Activated CD4-positive, CD25-positive, alpha-beta regulatory T cell treated with anti-CD3 and anti-CD28 coated beads, Interleukin-2, amount 50 U/mL, for 72 hours (primary cell): ENCODE measurements at regions not wholly inside any gene's neighbourhood (a gene's known extent, or its start where the extent isn't known, plus 50 kb on each side); places are given as distances from the start of the nearest gene placed in this dataset.

Experiments
- DNase-seq: peaks from one replicate; pipeline ENCODE4 v3.0.0; 2021

DNA sequence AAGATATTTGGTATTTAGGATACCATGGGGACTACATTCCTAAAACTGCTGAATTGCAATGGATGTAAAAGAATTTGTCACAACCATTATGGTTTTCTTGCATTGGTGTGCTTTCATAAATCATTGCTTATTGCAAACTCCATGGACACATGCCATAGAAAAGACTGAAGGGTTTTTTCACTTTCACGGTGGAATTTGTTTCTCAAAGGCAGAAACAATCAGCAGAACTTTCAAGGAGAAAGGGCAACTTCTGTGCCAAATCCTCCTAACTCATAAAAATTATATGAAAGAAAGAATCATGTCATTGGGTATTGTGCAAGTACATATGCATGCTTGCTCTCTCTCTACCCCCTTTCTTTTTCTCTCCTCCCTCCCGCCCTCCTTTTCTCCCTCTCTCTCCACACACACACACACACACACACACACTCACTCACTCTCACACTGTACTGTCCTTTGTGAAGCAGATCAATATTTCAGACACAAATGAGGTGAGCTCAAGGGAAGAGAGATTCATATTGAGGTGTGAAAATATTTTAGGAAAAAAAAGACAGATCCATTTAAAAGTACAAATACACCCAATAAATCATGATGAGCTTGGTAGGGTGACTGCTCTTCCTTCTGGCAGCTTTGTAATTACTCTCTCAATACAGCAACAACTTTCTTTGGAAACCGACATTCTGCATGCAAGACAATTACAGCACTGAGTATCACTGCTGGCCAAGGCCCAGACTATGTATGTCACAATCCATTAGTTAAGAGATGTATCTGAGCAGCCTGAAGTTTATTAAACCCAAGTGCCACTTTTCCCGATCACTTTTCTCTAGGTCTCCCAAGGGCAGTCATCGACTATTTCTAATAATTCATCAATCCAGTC lies 492.6 kb downstream of the TUSC7 start:
- DNase-seq: no peak

DNA sequence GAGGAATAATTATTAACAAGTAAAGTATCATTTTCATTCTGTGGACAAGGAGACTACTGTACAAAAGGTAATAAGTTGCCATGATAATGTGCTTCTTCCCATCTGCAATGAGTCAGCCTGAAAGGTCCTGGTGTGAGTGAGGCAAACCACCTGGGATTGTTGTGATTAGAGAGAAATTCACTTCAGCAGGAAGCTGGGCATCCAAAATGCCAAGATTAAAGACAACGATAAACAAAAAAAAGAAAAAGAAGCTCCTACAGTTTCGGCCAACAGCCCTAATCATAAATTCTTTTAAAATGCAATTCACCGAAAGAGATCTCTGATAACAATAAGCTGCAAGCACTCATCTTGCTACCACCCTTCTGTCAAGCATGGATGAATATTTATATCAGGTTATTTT lies 507.8 kb downstream of the TUSC7 start:
- DNase-seq: no peak

DNA sequence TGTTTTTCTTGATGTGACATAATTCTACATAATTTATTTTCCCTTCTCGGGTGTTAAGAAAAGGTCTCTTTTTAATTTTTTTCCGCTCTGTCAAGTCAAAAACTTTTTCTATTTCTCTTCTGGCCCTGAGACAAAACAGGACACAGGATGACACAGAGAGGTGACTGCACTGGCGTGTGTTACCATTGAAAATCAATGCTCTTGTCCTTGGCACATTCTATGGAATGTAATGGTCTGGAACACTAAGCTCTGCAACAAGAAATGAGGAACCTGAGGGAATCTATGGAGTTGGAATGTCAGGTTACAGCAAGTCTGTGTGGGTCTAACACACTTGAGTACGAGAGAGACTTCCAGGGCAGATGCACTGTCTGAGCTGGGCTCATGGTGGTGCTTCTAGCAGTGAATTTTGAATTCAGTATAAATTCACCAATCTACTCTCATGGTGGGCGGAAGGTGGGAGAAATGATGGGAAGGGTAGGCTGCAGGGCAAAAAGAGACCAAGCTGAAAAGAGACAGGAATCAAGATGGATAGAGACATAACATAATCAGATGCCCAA lies 508.3 kb downstream of the TUSC7 start:
- no peak for DNase-seq

DNA sequence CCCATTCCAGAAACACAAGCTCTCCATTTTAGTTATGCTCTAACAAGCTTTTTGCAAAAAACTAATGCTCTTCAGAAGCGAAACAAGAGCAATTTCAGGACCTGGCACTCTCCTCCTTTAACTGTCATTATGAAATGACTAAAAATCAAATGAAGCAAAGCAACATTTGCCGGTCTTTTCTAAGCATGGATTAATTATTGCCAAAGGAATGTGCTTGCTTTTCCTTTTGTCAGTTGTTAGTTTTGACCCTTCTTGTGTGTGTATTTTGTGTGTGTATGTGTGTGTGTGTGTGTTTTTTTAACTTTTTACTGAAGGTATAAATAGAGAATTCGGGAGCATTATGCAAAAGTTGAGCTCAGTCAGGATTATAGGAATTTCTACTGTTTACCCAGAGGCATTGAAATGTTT lies 509.1 kb downstream of the TUSC7 start:
- no peak for DNase-seq

DNA sequence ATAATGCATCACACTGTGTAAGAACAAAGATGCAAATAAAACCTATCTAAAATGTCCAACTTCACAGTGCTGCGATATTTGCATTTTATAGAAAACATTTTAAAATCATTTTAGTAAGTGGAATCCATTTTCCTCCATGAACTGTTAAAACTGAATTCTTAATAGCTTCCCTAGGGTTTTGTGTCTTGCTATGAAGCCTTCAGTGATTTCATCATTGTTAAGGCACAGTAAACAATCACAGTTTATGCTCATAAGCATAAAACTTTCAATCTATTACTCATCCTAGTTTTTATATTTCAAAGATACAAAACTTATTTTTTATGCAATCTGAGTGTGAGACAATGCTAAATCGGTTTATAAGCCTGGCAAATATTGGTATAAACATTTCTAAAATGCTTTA lies 509.7 kb downstream of the TUSC7 start:
- DNase-seq: no peak

DNA sequence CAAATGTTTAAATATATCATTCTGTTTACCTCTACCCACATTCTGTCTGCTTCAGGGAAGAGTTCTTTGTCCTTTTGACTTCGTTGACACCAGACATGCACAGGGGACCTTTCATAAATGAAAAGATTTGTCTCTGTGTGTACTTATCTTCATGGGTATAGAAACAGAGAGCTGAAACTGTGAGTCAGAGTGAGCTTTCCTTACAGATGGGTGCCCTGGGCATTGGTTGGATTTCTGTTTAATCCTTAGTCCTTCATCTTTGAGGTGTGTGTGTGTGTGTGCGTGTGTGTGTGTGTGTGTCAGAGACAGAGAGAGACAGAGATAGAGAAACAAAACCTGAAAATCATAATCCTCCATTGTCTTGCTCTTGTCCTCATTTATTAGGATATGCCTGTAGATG lies 517.4 kb downstream of the TUSC7 start:
- DNase-seq: no peak

DNA sequence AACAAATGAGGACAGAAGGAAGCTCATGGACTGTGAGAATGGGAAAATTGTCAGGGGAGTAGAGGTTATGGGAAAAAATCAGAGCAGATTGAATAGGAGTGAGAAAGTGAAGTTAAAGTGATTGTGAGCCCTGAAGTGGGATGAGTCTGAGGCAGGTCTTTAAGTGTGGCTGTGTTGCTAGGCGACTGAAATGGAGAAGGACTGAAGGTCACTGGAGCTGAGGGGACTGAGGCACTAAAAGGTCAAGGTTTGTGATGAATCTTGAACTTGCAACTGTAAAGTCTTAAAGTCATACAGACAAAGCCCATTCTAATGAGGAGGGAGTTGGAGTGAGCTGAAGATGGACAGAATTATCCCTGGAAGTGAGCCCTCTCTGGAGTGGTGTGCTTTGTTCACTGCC lies 518.9 kb downstream of the TUSC7 start:
- no peak for DNase-seq

DNA sequence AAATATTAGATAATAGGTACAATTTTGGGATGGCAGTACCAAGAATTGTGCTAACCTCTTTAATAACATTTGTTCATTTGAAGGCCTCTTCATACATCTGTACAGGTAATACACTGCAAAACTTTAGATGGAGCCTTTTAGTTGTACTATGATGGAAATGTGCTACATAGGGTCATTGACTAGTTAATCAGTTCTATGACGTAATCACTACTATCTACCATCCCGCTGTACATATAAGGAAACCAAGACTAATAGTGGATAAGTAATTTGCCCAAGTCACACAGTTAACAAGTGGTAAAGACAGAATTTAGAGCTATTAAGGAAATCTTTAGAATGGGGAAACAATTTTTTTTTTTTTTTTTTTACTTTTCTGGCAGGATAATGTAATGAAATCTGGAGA lies 521.3 kb downstream of the TUSC7 start:
- DNase-seq: no peak

DNA sequence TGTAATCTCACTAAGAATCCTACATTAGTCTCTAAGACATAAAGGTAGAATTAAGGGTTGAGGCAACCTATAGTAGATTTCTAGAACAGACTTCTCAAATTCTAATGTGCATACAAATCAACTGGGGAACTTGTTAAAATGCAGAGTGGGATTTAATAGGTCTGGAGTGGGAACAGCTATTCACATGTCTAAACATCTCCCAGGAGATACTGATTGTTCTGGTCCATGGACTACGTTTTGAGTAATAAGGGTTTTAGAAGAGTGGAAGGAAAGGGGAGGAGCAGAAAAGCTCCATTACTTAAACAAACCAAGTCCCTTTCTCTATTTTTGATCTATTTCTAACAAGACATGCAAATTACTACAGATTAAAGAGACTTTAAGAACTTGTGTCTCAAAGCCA lies 524.8 kb downstream of the TUSC7 start:
- DNase-seq: no peak

DNA sequence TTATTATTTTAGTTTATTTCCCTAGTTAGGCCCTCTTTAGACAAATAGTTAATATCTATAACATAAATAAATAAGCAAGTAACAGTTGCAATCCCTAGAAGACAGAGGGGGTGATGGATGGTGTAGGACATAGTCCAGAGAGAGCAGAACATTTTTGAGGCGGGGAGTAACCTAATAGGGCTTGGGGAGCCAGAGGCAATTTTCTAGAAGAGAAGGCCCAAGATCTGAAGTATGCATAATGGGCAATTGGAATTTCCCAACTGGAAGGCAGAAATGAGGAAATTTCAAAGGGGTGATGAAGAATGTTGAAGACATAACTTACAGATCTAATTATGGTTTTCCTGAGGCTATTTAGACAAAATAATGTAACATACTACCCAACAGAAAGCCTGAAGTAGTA lies 525.7 kb downstream of the TUSC7 start:
- DNase-seq: no peak

DNA sequence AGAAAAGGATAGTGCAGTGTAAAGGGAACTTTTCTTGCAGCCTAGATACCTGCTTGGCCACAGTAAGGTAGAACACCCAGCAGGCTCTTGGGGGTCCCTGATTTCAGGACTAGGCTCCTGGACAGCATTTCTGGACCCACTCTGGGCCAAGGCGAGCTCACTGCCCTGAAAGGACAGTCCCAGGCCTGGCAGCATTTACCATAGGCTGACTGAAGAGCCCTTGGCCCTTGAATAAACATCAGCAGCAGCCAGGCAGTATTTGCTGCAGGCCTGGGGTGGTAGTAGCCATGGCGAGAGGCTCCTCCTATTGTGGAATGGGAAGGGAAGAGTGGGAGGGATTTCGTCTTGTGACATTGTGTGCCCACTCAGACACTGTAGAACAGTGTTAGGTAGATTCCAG lies 529.2 kb downstream of the TUSC7 start:
- DNase-seq: no peak

DNA sequence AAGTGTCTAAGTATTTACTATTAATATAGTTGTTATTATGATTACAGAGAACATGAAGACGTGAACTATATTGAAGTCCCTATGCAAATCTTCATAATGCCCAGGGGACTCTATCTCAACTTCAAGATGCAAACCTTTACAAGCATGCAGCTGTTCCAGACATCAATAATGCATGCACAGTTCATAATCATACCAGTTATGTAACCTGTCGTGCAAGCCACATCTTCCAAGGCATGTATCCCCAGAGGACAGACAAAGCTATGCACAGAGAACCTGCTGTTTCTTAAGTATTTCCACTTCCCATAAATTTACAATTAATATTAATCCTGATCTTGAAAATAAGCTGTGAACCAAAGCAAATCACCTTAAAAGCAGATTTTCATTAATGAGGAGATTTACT lies 534.1 kb downstream of the TUSC7 start:
- DNase-seq: no peak

DNA sequence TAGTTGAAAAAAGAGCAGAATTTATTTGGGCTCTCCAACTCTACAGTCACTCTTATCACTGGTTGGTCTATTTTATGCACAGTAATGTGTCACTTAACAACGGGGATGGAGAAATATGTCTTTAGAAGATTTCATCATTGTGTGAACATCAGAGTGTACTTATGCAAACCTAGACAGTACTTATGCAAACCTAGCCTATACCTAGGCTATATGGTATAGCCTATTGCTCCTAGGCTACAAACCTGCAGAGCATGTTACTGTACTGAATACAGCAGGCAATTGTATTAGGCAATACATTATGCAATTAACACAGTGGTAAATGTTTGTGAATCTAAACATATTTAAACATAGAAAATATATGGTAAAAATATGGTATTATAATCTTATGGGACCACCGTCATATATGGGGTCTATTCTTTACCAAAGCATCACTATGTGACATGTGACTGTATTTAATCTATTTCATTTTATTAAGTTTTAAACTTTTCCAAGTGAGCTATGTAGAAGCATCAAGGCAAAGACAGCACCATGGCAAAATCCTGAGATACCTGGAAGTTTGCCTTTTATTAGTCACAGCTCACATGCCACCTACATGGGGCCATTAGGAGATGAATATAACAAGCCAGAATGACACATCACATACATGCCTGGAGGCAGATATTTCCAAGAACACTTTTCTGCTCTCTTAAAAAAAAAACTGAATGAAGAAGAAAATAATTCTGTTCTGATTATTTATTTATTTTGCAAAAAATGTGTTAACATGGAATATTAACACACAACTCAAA lies 537.4 kb downstream of the TUSC7 start:
- DNase-seq: no peak

DNA sequence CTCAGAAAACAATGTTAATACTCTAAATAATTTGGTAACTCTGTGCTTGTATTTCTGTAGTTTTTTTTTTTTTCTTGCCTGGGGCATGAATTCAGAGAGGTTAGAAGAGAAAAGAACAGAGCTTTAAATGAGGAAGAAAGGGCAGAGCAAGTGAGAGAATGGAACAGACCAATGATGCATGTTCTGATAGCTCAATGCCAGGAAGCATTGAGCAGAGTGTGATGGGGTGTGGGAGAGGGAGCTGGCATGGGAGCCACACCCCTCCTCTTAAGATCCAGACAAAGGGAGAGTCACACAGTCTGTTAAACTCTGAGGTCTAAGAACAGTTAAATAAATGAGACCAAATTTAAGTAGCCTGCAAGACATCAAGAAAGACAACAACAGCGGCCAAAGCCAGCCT lies 538.6 kb downstream of the TUSC7 start:
- no peak for DNase-seq

DNA sequence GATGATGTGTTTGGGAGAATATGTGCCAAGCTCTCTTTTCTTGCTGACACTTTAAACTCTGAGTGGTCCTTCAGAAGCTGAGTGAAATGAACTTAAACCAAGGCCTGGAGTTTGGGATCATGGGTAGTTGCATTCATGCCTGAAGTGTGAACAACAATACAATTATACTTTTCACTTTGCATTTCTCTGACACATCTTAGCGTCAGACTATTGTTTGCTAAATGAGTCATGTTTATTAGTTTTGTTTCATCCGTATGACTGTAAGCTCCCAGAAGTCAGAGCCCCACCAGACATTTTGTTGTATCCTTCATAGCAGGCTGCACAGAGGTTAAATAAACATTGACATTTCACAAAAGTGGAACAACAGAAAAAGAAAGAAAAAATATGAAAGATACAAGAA lies 542.6 kb downstream of the TUSC7 start:
- DNase-seq: no peak

DNA sequence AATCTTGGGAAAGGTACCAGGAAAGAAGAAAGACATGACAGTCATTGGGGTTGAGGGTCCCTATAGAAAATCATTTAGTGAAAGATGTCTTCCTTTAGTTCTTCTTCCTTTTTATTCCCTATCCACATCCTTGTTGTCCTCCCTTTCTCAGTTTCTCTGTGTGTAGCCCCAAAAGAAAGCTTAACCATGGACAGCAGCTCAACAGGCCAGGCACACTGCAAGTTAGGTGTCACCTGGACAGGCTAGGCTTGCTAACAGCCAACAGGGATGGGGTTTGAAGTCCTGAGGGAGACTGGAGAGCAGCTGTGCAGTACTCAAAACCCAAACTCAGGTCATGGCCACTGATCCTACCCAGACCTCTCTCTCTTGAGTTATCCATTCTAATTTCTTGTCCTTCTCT lies 543.1 kb downstream of the TUSC7 start:
- DNase-seq: no peak

DNA sequence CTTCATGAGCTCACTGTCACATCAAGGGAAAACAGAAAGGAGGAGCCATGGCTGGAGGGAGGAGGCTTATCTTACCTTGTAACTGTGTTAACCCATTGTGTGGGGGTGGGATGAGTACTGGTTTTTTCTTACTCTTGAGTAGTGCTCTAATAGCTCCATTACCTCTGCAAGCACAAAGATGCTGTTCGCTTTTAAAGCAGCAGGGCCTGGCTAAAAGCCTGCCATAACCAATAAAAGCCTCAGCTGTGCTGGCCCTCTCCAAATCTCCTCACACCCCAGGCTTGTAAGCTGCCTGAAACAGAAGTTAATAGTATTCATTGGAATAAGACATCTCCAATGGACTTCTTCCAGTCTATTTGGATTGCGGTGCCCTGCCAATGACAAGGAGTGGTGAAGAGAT lies 544.1 kb downstream of the TUSC7 start:
- no peak for DNase-seq

DNA sequence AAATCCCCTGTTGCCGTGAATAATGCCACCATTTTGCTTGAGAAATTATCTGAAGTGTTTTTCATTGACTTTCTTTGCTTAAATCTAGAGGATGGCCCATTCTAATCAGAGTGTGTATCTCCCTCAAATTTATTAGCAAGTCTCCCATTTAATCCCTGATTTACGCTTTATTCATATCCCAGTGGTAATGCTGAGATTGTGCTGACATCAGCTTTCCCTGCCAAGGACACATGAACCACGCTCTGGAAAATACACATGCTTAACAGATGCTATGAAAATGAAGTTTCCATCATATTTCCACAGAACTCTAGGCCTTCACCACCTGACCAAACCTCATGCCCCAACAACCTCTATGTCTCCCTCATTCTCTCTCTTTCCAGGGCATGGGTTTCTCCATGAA lies 545.4 kb downstream of the TUSC7 start:
- DNase-seq: no peak

DNA sequence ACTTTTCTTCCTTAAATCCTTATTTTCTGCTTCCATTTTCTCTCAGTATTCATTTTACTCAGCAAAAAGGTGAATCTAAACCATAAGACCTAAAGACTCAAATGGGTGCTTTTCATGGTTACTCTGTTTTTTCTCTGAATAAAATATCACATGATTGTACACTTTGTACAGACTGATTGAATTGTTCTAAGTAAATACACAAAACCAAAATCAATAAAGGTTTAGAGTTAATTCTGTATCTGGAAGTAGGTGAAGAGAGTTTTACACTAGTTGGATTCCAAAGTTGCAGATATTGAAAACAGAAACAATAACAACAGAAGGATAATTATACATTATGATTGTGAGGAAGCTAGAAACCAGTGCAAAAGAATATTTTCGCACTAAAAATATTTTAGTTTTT lies 546.2 kb downstream of the TUSC7 start:
- DNase-seq: no peak

DNA sequence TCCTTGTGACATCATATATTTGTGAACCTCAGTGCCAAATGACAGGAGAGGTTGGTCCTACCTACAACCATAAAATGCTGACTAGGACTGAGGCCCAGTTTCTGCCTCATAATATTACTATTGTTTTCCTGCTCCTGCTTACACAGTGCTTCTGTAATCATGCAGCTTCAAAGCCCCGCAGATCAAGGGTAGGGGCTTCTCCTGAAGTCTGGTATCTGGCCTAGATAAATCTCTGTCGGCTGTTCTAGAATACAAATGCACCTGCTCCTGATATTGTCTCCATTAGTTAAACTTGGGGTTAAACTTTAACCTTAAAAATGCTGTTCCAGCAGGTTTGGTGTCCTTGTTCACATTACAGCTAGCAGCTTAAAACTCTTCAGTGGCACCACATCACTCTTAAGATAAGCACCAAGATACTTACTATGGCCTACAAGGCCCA lies 552.4 kb downstream of the TUSC7 start:
- DNase-seq: no peak

DNA sequence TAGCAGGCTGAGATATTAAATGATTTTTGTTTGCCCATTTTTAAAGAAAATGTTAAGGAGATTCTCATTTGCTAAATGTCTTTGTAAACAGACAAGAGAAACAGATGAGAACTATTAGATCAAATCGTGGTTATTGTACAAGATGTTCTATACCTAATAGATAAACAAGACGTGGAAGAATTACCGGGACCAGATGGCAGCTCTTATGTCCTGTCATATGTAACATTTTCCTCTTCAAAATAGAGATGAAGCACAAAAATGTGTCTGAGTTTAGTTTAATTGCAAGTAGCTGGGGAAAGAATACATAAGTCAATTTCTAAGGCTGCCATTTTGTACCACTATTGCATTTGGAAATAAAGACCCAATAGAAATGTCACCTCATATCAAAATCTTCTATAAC lies 553.7 kb downstream of the TUSC7 start:
- no peak for DNase-seq

DNA sequence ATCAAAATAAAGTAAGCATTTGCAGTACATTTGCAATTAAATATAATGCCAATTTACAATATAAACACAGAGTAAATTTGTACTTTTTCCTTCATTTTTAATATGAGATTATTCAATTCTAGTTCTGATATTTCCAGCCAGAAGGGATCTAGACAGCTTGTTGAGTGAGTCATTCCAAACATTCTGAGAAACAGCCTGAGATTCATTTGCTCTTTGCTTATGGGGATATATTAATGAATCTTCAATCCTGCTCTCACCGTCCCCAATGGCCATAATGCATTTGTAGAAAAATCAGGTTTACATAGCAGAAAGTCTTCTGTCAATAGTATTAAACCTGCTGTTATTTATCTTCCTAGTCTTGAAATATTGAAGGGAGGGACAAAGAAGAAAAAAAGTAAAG lies 554.2 kb downstream of the TUSC7 start:
- DNase-seq: no peak

DNA sequence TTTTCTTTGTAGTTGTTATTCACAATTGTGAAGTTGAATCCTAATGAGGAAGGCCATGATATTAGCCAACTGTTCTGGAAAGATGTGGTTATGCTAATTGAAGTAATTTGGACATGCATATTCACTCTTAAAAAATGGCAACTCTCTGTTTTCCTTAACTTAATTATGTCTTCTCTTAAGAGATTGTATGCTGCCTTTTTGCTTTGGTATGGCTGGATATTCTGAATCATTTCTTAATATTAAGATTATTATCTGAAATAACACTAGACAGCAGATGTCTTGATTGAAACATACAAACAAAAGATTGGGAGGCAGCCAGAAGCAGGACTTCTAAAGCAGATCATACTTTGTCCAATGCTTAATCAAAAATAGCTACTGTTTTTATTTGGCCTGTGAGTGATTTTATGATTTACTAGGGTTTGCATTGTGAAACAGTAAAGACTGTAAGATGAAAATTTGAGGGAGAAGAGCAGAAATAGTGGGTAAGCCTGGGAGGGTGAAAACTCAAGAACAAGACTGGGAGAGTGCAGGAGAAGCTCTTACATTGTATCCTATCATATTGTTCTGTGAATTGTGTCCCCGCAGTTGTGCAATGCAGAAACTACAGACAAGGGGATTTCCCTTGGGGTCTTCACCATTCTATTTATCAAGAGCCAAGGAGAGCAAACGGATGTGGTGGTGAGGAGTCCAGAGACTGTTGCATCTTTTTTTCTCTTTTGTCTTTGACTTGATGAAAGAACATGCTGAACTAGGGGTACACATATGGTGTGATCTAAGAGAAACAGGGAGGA lies 554.8 kb downstream of the TUSC7 start:
- no peak for DNase-seq
